H54 (cell line): ENCODE measurements at regions not wholly inside any gene's neighbourhood (a gene's known extent, or its start where the extent isn't known, plus 50 kb on each side); places are given as distances from the start of the nearest gene placed in this dataset.

Source experiments
- DNase-seq: peaks from one replicate; pipeline ENCODE4 v3.0.0; 2011; ENCODE audit warnings: low spot score, mixed read lengths; ENCODE audit not compliant: insufficient read length
- FAIRE-seq: peaks from 3 replicates; lab custom pipeline; 2011; peaks lifted over from hg19 to GRCh38; lab: Jason Lieb, UNC
- POLR2A ChIP-seq: IDR thresholded peaks from 2 replicates; pipeline ENCODE4 v1.6.1; 2011; ENCODE audit warnings: low read depth, mild to moderate bottlenecking, low read length

GRCh38 chr3:117748131-117748530 lies 1038.6 kb downstream of the TUSC7 start:
- no peak for TF ChIP-seq POLR2A
- DNase-seq (no peak), FAIRE-seq (no peak)

- DNase-seq (no peak), FAIRE-seq (no peak)
- TF ChIP-seq POLR2A = no peak
Measured at GRCh38 chr3:117750674-117751269, 1041.2 kb downstream of the TUSC7 start.

GRCh38 chr3:117751651-117752050 lies 1042.1 kb downstream of the TUSC7 start:
- no peak for DNase-seq
- no peak for TF ChIP-seq POLR2A
- no peak for FAIRE-seq

GRCh38 chr3:117752984-117753717 lies 1043.6 kb downstream of the TUSC7 start:
- FAIRE-seq (no peak), DNase-seq (no peak)
- no peak for TF ChIP-seq POLR2A

GRCh38 chr3:117754058-117754457 lies 1044.5 kb downstream of the TUSC7 start:
- TF ChIP-seq POLR2A = no peak
- DNase-seq (no peak), FAIRE-seq (no peak)

- no peak for TF ChIP-seq POLR2A
- DNase-seq (no peak), FAIRE-seq (no peak)
Measured at GRCh38 chr3:117754841-117755240, 1045.3 kb downstream of the TUSC7 start.

GRCh38 chr3:117756563-117756962 lies 1047.0 kb downstream of the TUSC7 start:
- DNase-seq = no peak
- FAIRE-seq = no peak

GRCh38 chr3:117761703-117762620 lies 1052.4 kb downstream of the TUSC7 start:
- FAIRE-seq (no peak), DNase-seq (no peak)
- no peak for TF ChIP-seq POLR2A

More at GRCh38 chr3:117756563-117756962, 1047.0 kb downstream of the TUSC7 start:
- TF ChIP-seq POLR2A = no peak

- no peak for TF ChIP-seq POLR2A
- no peak for DNase-seq
- FAIRE-seq = no peak
Measured at GRCh38 chr3:117762621-117763037, 1053.0 kb downstream of the TUSC7 start.

- TF ChIP-seq POLR2A = no peak
- DNase-seq = no peak
- FAIRE-seq = no peak
Measured at GRCh38 chr3:117763561-117763960, 1054.0 kb downstream of the TUSC7 start.

- no peak for DNase-seq
- no peak for TF ChIP-seq POLR2A
- FAIRE-seq = no peak
Measured at GRCh38 chr3:117768581-117768980, 1059.0 kb downstream of the TUSC7 start.

GRCh38 chr3:117774130-117774529 lies 1064.6 kb downstream of the TUSC7 start:
- FAIRE-seq (no peak), DNase-seq (no peak)
- TF ChIP-seq POLR2A = no peak

- FAIRE-seq (no peak), DNase-seq (no peak)
- no peak for TF ChIP-seq POLR2A
Measured at GRCh38 chr3:117786349-117786748, 1076.8 kb downstream of the TUSC7 start.

GRCh38 chr3:117788061-117788460 lies 1078.5 kb downstream of the TUSC7 start:
- TF ChIP-seq POLR2A = no peak
- FAIRE-seq (no peak), DNase-seq (no peak)
